HFFc6 (cell line): ENCODE measurements at regions not wholly inside any gene's neighbourhood (a gene's known extent, or its start where the extent isn't known, plus 50 kb on each side); places are given as distances from the start of the nearest gene placed in this dataset.

Experiments
- DNase-seq: peaks from one replicate; pipeline ENCODE4 v3.0.0-alpha.2; 2018
- H3K27ac Mint-ChIP-seq: 2 replicates; pipeline ENCODE4 v1.8.0; 2020; ENCODE audit warnings: mild to moderate bottlenecking, mixed read lengths
- H3K27me3 Mint-ChIP-seq: 2 replicates; pipeline ENCODE4 v1.8.0; 2021; ENCODE audit warnings: mild to moderate bottlenecking, moderate library complexity, mixed read lengths; ENCODE audit not compliant: insufficient read depth
- H3K36me3 Mint-ChIP-seq: 2 replicates; pipeline ENCODE4 v1.8.0; 2021; ENCODE audit warnings: low read depth, mixed read lengths
- H3K4me1 Mint-ChIP-seq: 2 replicates; pipeline ENCODE4 v1.8.0; 2020; ENCODE audit warnings: low read depth, mixed read lengths
- H3K4me3 Mint-ChIP-seq: 2 replicates; pipeline ENCODE4 v1.8.0; 2020; ENCODE audit warnings: mild to moderate bottlenecking, moderate library complexity, mixed read lengths
- H3K9me3 Mint-ChIP-seq: 2 replicates; pipeline ENCODE4 v1.8.0; 2020; ENCODE audit warnings: mild to moderate bottlenecking, mixed read lengths
- CTCF ChIP-seq: fragments of 200-600 bp; sonication (generic); IDR thresholded peaks from 2 replicates; pipeline ENCODE4 v1.5.0; 2021; ENCODE audit warnings: antibody characterized with exemption, mild to moderate bottlenecking

- Mint-ChIP-seq H3K27me3 (peaks cover 8% of the 10 kb centered on the region), H3K36me3 (no peaks in the 10 kb centered on the region), H3K27ac (no peak overlapping the region), H3K4me3 (no peak overlapping the region), H3K9me3 (peaks cover 27% of the 10 kb centered on the region), H3K4me1 (peaks cover 5% of the 10 kb centered on the region)
- DNase-seq: no peak
- TF ChIP-seq CTCF: no peak
Observed at GRCh38 chr9:85427772-85428171, 314.0 kb downstream of the AGTPBP1 start.

- TF ChIP-seq CTCF: peak; percentile 81
- Mint-ChIP-seq H3K36me3 (no peaks in the 10 kb centered on the region), H3K4me3 (no peak overlapping the region), H3K27me3 (peaks cover 9% of the 10 kb centered on the region), H3K27ac (no peak overlapping the region), H3K9me3 (peaks cover 33% of the 10 kb centered on the region), H3K4me1 (peaks cover 5% of the 10 kb centered on the region)
- DNase-seq: peak; percentile 5
Observed at GRCh38 chr9:85425153-85425611, 316.6 kb downstream of the AGTPBP1 start.

GRCh38 chr9:85423422-85423821 is 318.3 kb downstream of the AGTPBP1 start:
- Mint-ChIP-seq H3K36me3 (no peaks in the 10 kb centered on the region), H3K4me3 (no peak overlapping the region), H3K4me1 (peaks cover 5% of the 10 kb centered on the region), H3K27me3 (peaks cover 9% of the 10 kb centered on the region), H3K27ac (no peak overlapping the region), H3K9me3 (peaks cover 22% of the 10 kb centered on the region)
- TF ChIP-seq CTCF: no peak
- DNase-seq: no peak

GRCh38 chr9:85421641-85422040 is 320.1 kb downstream of the AGTPBP1 start:
- TF ChIP-seq CTCF: no peak

GRCh38 chr9:85420750-85421149 is 321.0 kb downstream of the AGTPBP1 start:
- Mint-ChIP-seq H3K4me3 (no peak overlapping the region), H3K27me3 (peaks cover 2% of the 10 kb centered on the region; the same call in 1 of the 2 replicates), H3K27ac (no peak overlapping the region), H3K36me3 (no peaks in the 10 kb centered on the region), H3K9me3 (peaks cover 27% of the 10 kb centered on the region), H3K4me1 (peaks cover 5% of the 10 kb centered on the region)
- TF ChIP-seq CTCF: no peak
- DNase-seq: no peak

More at GRCh38 chr9:85421641-85422040, 320.1 kb downstream of the AGTPBP1 start:
- Mint-ChIP-seq H3K27me3 (peaks cover 7% of the 10 kb centered on the region; the same call in 1 of the 2 replicates), H3K4me1 (peaks cover 5% of the 10 kb centered on the region), H3K4me3 (no peak overlapping the region), H3K36me3 (no peaks in the 10 kb centered on the region), H3K9me3 (peaks cover 27% of the 10 kb centered on the region), H3K27ac (no peak overlapping the region)
- no peak for DNase-seq

GRCh38 chr9:85417674-85418073 is 324.1 kb downstream of the AGTPBP1 start:
- Mint-ChIP-seq H3K4me1 (no peaks in the 10 kb centered on the region), H3K9me3 (peaks cover 35% of the 10 kb centered on the region), H3K27ac (no peak overlapping the region), H3K4me3 (no peak overlapping the region), H3K27me3 (peaks cover 2% of the 10 kb centered on the region; the same call in 1 of the 2 replicates), H3K36me3 (no peaks in the 10 kb centered on the region)
- no peak for TF ChIP-seq CTCF
- DNase-seq: no peak
